ENCODE measurements at regions not wholly inside any gene's neighbourhood (a gene's known extent, or its start where the extent isn't known, plus 50 kb on each side); places are given as distances from the start of the nearest gene placed in this dataset.

DNA sequence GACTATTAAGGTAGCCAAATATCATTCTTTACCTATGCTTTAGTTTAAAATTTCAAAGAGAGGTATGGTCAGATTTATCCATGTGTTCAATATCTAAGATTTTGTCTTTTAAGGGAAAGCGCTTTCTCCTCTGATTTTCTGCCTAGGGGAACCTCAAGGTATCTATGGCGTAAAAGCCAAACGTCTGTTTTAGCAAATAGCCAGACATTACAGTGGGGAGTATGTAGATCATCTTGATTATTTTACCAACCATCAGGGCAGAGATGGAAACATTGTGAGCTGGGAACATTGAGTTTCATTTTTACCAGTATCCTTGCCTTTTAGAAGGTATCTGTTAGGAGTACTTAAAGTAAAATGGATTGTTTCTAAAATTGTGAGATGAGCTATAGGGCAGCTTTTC, 71.0 kb downstream of the LEPR start:
- ATAC-seq (no peak), DNase-seq (ENCODE audit: low spot score) (no peak)
- no peak for TF ChIP-seq EZH2 (IDR thresholded peaks at IDR 0.05; ENCODE audit: low read depth, unreplicated experiment)
- H4K20me1 ChIP-seq (replicated peaks; ENCODE audit: insufficient read depth), result no peaks in the 10 kb centered on the region
- H3K4me3 ChIP-seq, result no peak overlapping the region
- H3K9me2 ChIP-seq (ENCODE audit: insufficient read depth), result no peaks in the 10 kb centered on the region; the same call in 1 of the 2 replicates
- H3K4me1 Mint-ChIP-seq, result no peaks in the 10 kb centered on the region
- no peaks in the 10 kb centered on the region for H3K27me3 Mint-ChIP-seq (ENCODE audit: insufficient read depth, low read depth, poor library complexity)
- H3K27ac ChIP-seq (ENCODE audit: low read depth), result no peak overlapping the region
- H3K4me2 ChIP-seq, result no peak overlapping the region
- H3F3A ChIP-seq (replicated peaks; ENCODE audit: low read depth), result no peaks in the 10 kb centered on the region
- H2AFZ ChIP-seq, result no peak overlapping the region
- no peaks in the 10 kb centered on the region for H3K9me3 Mint-ChIP-seq
- H3K79me2 ChIP-seq (replicated peaks; ENCODE audit: insufficient read depth), result no peaks in the 10 kb centered on the region
- no peak overlapping the region for H3K27ac Mint-ChIP-seq
- H3K36me3 ChIP-seq (ENCODE audit: insufficient read depth), result no peaks in the 10 kb centered on the region
- H3K4me1 ChIP-seq (ENCODE audit: insufficient read depth), result no peaks in the 10 kb centered on the region
- H3K4me3 Mint-ChIP-seq, result no peak overlapping the region
- no peaks in the 10 kb centered on the region for H3K27me3 ChIP-seq (ENCODE audit: insufficient read depth)
- H3K36me3 Mint-ChIP-seq (ENCODE audit: low read depth), result no peaks in the 10 kb centered on the region

DNA sequence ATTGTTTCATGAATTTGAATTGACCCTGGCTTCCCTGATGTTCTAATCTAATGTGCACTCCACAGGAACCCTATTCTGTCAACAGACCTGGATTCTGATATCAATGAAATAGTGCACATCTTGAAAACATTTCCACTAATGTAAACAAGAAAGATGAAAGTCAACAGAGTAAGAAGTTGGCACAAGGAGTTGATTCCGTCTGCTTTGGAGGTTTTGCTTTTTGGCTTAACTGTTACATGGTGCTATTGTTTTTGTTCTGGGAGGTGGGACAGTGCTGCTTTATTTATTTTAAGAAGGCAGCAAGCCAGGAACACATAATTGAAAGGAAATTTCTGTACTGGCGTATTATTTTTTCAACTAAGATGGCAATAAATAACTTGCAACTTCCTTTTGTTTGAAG, 73.3 kb downstream of the LEPR start:
- H3K27me3 Mint-ChIP-seq (ENCODE audit: insufficient read depth, low read depth, poor library complexity), result no peaks in the 10 kb centered on the region
- H3K4me1 Mint-ChIP-seq, result no peaks in the 10 kb centered on the region
- no peak for TF ChIP-seq EZH2 (IDR thresholded peaks at IDR 0.05; ENCODE audit: low read depth, unreplicated experiment)
- no peak for TF ChIP-seq NANOG (IDR thresholded peaks at IDR 0.05; ENCODE audit: borderline replicate concordance)
- TF ChIP-seq, protein P1, sequence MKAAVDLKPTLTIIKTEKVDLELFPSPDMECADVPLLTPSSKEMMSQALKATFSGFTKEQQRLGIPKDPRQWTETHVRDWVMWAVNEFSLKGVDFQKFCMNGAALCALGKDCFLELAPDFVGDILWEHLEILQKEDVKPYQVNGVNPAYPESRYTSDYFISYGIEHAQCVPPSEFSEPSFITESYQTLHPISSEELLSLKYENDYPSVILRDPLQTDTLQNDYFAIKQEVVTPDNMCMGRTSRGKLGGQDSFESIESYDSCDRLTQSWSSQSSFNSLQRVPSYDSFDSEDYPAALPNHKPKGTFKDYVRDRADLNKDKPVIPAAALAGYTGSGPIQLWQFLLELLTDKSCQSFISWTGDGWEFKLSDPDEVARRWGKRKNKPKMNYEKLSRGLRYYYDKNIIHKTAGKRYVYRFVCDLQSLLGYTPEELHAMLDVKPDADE (IDR thresholded peaks at IDR 0.05), result no peak
- no peak for TF ChIP-seq STAT1 (IDR thresholded peaks at IDR 0.05; ENCODE audit: unreplicated experiment)
- no peak for TF ChIP-seq CREB1 (CRISPR knock-in tag; IDR thresholded peaks at IDR 0.05; ENCODE audit: low read depth)
- TF ChIP-seq, protein P2, sequence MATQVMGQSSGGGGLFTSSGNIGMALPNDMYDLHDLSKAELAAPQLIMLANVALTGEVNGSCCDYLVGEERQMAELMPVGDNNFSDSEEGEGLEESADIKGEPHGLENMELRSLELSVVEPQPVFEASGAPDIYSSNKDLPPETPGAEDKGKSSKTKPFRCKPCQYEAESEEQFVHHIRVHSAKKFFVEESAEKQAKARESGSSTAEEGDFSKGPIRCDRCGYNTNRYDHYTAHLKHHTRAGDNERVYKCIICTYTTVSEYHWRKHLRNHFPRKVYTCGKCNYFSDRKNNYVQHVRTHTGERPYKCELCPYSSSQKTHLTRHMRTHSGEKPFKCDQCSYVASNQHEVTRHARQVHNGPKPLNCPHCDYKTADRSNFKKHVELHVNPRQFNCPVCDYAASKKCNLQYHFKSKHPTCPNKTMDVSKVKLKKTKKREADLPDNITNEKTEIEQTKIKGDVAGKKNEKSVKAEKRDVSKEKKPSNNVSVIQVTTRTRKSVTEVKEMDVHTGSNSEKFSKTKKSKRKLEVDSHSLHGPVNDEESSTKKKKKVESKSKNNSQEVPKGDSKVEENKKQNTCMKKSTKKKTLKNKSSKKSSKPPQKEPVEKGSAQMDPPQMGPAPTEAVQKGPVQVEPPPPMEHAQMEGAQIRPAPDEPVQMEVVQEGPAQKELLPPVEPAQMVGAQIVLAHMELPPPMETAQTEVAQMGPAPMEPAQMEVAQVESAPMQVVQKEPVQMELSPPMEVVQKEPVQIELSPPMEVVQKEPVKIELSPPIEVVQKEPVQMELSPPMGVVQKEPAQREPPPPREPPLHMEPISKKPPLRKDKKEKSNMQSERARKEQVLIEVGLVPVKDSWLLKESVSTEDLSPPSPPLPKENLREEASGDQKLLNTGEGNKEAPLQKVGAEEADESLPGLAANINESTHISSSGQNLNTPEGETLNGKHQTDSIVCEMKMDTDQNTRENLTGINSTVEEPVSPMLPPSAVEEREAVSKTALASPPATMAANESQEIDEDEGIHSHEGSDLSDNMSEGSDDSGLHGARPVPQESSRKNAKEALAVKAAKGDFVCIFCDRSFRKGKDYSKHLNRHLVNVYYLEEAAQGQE (IDR thresholded peaks at IDR 0.05; ENCODE audit: unreplicated experiment), result no peak
- TF ChIP-seq ZNF331 (CRISPR knock-in tag; IDR thresholded peaks at IDR 0.05; ENCODE audit: low read depth), result no peak
- TF ChIP-seq JUNB (IDR thresholded peaks at IDR 0.05; ENCODE audit: unreplicated experiment), result no peak
- H3K27ac Mint-ChIP-seq, result no peak overlapping the region
- H3K9me3 Mint-ChIP-seq, result no peaks in the 10 kb centered on the region
- H2AFZ ChIP-seq, result no peak overlapping the region
- no peaks in the 10 kb centered on the region; the same call in 1 of the 2 replicates for H3K9me2 ChIP-seq (ENCODE audit: insufficient read depth)
- ATAC-seq (no peak), DNase-seq (ENCODE audit: low spot score) (no peak)
- no peaks in the 10 kb centered on the region for H3K36me3 Mint-ChIP-seq (ENCODE audit: low read depth)
- no peak overlapping the region for H3K4me3 Mint-ChIP-seq
- no peak overlapping the region for H3K27ac ChIP-seq (ENCODE audit: low read depth)
- no peaks in the 10 kb centered on the region for H3F3A ChIP-seq (replicated peaks; ENCODE audit: low read depth)
- no peaks in the 10 kb centered on the region for H4K20me1 ChIP-seq (replicated peaks; ENCODE audit: insufficient read depth)
- H3K4me3 ChIP-seq, result no peak overlapping the region
- no peaks in the 10 kb centered on the region for H3K27me3 ChIP-seq (ENCODE audit: insufficient read depth)
- H3K4me1 ChIP-seq (ENCODE audit: insufficient read depth), result no peaks in the 10 kb centered on the region
- H3K79me2 ChIP-seq (replicated peaks; ENCODE audit: insufficient read depth), result no peaks in the 10 kb centered on the region
- H3K4me2 ChIP-seq, result no peak overlapping the region
- no peaks in the 10 kb centered on the region for H3K36me3 ChIP-seq (ENCODE audit: insufficient read depth)
